DMS79 treated with DMSO at 0.1 percent for 48 hours (cell line): ENCODE measurements at regions not wholly inside any gene's neighbourhood (a gene's known extent, or its start where the extent isn't known, plus 50 kb on each side); places are given as distances from the start of the nearest gene placed in this dataset.
A peak's percentile ranks its signal among the peaks of the same experiment; 100 is the strongest.
"Not testable (repeated sequence)": the region's sequence is repeated elsewhere in the genome, so short reads cannot be mapped to it uniquely, and the experiment has no call there.

Experiments used
- DNase-seq: peaks from one replicate; lab custom pipeline; 2025; lab: John Stamatoyannopoulos, UW

GRCh38 chr1:22332424-22332717 lies 119.3 kb upstream of the ZBTB40 start:
- DNase-seq: no peak

GRCh38 chr1:22332795-22333499 lies 118.7 kb upstream of the ZBTB40 start:
- no peak for DNase-seq

- DNase-seq: no peak
Observed at GRCh38 chr1:22333516-22334121, 118.0 kb upstream of the ZBTB40 start.

GRCh38 chr1:22334860-22335550 lies 116.6 kb upstream of the ZBTB40 start:
- DNase-seq: no peak

- not testable (repeated sequence) for DNase-seq
Observed at GRCh38 chr1:22336274-22336673, 115.4 kb upstream of the ZBTB40 start.

GRCh38 chr1:22336696-22337545 lies 114.7 kb upstream of the ZBTB40 start:
- DNase-seq: not testable (repeated sequence)

GRCh38 chr1:22338071-22338765 lies 113.4 kb upstream of the ZBTB40 start:
- DNase-seq: no peak

GRCh38 chr1:22339237-22339636 lies 112.4 kb upstream of the ZBTB40 start:
- DNase-seq: no peak

- no peak for DNase-seq
Observed at GRCh38 chr1:22340066-22340465, 111.6 kb upstream of the ZBTB40 start.

GRCh38 chr1:22340873-22341272 lies 110.8 kb upstream of the ZBTB40 start:
- DNase-seq: no peak

GRCh38 chr1:22341791-22342605 lies 109.7 kb upstream of the ZBTB40 start:
- DNase-seq: peak; percentile 28

GRCh38 chr1:22342734-22343191 lies 108.9 kb upstream of the ZBTB40 start:
- no peak for DNase-seq

GRCh38 chr1:22343456-22344328 lies 108.0 kb upstream of the ZBTB40 start:
- DNase-seq: no peak

- DNase-seq: no peak
Observed at GRCh38 chr1:22344329-22344630, 107.4 kb upstream of the ZBTB40 start.

GRCh38 chr1:22344851-22345560 lies 106.6 kb upstream of the ZBTB40 start:
- DNase-seq: no peak

GRCh38 chr1:22347854-22348760 lies 103.5 kb upstream of the ZBTB40 start:
- DNase-seq: no peak

- no peak for DNase-seq
Observed at GRCh38 chr1:22349362-22350043, 102.1 kb upstream of the ZBTB40 start.
